HG03139 (cell line): ENCODE measurements at regions not wholly inside any gene's neighbourhood (a gene's known extent, or its start where the extent isn't known, plus 50 kb on each side); places are given as distances from the start of the nearest gene placed in this dataset.
A peak's percentile ranks its signal among the peaks of the same experiment; 100 is the strongest.

Experiments
- ATAC-seq: cut with Tn5 transposase; IDR thresholded peaks from one replicate; pipeline ENCODE4 v1.9.1; 2021; ENCODE audit not compliant: unreplicated experiment

GRCh38 chr7:25789701-25790640 lies 362.0 kb upstream of the NFE2L3 start:
- ATAC-seq: no peak

- ATAC-seq: no peak
Observed at GRCh38 chr7:25790963-25791362, 361.0 kb upstream of the NFE2L3 start.

GRCh38 chr7:25792586-25792985 lies 359.4 kb upstream of the NFE2L3 start:
- ATAC-seq: no peak

GRCh38 chr7:25795824-25796235 lies 356.2 kb upstream of the NFE2L3 start:
- ATAC-seq: no peak

GRCh38 chr7:25798344-25798743 lies 353.7 kb upstream of the NFE2L3 start:
- ATAC-seq: no peak

- no peak for ATAC-seq
Observed at GRCh38 chr7:25801214-25801613, 350.8 kb upstream of the NFE2L3 start.

GRCh38 chr7:25802057-25802456 lies 349.9 kb upstream of the NFE2L3 start:
- ATAC-seq: no peak

DNA sequence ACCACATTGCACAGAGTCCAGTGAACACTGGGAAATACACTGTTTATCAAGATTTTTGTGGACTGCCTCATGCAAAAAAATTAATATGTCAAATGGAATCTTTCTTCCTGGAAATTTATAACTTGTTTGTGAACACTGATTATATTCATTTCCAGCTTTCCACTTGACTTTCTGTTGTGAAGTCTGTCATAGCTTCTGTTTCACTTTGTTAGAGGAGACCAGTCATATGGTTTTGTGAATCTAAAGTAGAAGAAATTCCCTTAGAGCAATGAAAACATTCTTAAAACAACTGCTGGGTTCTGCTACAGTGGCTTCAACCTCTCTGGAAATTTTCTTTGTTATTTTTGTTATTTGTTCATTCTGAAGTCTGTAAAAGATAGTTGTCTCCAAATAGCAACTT lies 349.5 kb upstream of the NFE2L3 start:
- ATAC-seq: no peak

- no peak for ATAC-seq
Observed at GRCh38 chr7:25803117-25803887, 348.7 kb upstream of the NFE2L3 start.

DNA sequence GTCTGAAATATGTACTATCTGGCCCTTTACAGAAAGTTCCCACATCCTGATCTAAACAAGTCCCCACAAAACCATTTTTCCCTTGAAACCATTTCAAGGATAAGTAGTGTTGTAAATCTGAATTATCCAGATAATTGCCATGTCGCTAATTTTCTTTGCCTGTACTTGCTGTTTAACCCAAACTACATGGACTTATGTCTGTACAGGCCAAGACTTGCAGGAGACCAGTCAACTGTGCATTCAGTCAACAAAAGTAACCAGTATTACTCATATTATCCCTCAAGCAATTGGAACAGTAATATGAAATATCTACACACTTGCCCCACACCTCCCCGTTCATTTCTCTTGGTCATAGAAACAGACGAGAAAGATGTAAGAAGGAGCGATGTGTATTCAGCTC lies 347.8 kb upstream of the NFE2L3 start:
- ATAC-seq: no peak

- no peak for ATAC-seq
Observed at GRCh38 chr7:25805027-25805687, 346.8 kb upstream of the NFE2L3 start.

GRCh38 chr7:25807086-25807611 lies 344.8 kb upstream of the NFE2L3 start:
- no peak for ATAC-seq

DNA sequence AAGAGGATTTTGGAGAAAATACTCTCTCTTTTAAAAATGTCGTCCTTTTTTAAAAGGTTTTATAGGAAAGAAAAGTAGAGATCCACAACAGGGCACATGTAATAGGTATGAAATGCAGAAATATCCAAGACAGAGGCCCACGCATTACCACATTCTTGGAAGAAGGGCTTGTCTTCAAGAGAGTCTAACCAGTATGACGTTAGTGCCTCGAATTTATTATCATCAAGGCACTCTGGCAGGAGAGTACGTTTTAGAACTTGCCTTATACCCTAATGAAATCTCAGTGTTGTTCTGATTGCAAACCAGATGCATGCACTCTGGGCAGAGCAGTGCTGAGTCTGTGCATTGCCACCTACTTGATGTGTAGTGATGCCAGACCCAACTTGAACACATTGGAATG lies 342.6 kb upstream of the NFE2L3 start:
- ATAC-seq: no peak

DNA sequence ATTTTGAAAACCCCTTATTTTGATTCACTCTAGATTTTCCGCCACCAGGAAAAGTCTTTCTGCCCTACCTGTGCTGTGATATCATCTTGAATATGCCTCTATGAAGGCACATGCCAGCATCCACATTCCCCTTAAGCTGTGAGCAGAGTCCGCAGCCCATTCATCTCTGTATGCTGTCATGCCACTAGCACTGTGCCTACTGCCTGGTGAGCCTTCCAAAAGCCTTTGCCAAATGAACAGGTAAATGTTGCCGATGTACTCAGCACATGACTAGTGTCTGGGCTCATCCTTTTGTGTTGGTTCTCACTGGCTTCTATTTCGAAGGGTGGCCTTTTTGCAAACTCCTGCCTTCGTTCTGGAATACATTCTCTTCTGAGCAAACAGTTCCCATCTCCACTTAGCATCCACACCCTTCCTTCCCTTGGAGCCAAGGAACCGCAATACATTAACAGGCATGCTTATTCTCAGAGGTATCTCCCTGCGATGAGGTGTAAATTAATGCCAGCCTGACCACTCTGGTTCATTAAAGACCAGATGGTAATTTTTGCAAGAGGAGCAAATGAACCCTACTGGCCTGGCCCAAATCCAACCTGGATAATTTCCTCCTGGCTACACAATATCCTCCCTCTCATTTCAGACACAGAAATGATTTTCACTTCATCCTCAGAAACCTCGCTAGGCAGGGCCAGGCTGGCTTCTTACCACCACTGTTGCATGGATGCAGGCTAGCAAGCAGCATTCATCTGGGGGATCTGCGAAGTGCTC lies 339.7 kb upstream of the NFE2L3 start:
- no peak for ATAC-seq

GRCh38 chr7:25813381-25813780 lies 338.6 kb upstream of the NFE2L3 start:
- no peak for ATAC-seq

DNA sequence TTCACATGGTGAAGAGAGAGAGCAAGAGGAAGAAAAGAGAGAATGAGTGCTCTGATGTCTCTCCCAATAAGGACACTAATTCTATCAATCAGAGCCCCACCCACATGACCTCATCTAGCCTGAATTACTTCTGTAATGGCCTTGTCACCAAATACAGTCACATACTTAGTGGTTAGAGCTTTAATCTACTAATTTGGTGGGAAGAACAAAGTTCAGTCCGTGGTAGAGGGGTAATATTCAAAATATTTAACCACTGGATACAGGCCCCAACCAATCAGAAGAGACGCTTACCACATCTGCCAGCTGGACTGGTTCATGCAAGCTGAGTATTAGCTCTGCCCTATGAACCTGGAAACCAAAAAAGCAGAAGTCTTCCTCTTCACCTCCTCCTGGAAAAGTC lies 336.3 kb upstream of the NFE2L3 start:
- ATAC-seq: no peak

DNA sequence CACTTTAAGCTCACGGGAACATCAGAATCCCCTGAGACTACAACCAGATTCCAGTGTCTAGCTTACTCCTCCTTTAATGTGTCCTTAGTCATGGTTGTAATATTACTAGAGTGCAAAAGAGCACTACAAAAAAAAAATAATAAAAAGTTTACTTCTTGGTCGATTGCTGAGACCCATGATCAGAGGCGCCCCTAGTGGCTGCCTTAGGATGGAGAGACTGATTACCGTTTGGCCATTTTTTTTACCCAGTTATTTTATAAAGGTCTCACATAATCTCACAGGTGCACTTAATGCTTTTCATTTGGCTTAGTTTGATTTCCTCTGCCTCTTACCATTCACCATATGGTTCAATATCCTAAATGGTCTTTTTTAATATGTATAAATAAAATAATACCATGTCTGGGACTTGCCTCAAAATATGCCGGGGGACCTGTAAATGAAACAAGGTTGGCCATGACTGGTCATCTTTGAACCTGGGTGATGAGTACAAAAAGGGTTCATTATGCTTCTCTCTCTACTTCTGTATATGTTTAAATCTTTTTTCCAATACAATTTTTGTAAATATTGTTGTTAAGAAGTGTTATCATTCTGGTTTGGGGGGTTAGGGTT lies 331.5 kb upstream of the NFE2L3 start:
- ATAC-seq: no peak

- ATAC-seq: peak; percentile 53
Observed at GRCh38 chr7:25821225-25821624, 330.8 kb upstream of the NFE2L3 start.

- ATAC-seq: no peak
Observed at GRCh38 chr7:25822823-25823222, 329.2 kb upstream of the NFE2L3 start.

GRCh38 chr7:25823571-25823970 lies 328.4 kb upstream of the NFE2L3 start:
- peak; percentile 80 for ATAC-seq
